Uterus (tissue), 3 donors: ENCODE measurements at regions not wholly inside any gene's neighbourhood (a gene's known extent, or its start where the extent isn't known, plus 50 kb on each side); places are given as distances from the start of the nearest gene placed in this dataset.

ENCODE experiments used
- DNase-seq, 2 donors: peaks; one replicate each; pipeline ENCODE4 v3.0.0-alpha.2; 2019 to 2020
- H3K27ac ChIP-seq, 2 donors: fragments of 200-600 bp; sonication (generic); 1 replicate in 1 of 2; 2 replicates in 1 of 2; pipeline ENCODE4 v1.5.1; 2016 to 2018
- H3K27me3 ChIP-seq, 2 donors: fragments of 200-600 bp; sonication (generic); one replicate each; pipeline ENCODE4 v1.5.1; 2018 to 2019; ENCODE audit warnings: control low read depth in 1 of 2
- H3K36me3 ChIP-seq, 2 donors: fragments of 200-600 bp; sonication (generic); one replicate each; pipeline ENCODE4 v1.5.1; 2019; ENCODE audit warnings: control low read depth in 1 of 2
- H3K4me1 ChIP-seq, 2 donors: fragments of 200-600 bp; sonication (generic); one replicate each; pipeline ENCODE4 v1.5.1; 2018 to 2019; ENCODE audit warnings: control low read depth in 1 of 2
- H3K4me3 ChIP-seq, 2 donors: fragments of 200-600 bp; sonication (generic); 1 replicate in 1 of 2; 2 replicates in 1 of 2; pipeline ENCODE4 v1.5.1; 2018 to 2019; ENCODE audit warnings: mild to moderate bottlenecking in 1 of 2
- H3K9me3 ChIP-seq, 2 donors: fragments of 200-600 bp; sonication (generic); one replicate each; pipeline ENCODE4 v1.5.1; 2019; ENCODE audit warnings: control low read depth in 1 of 2
- CTCF ChIP-seq, 4 experiments: fragments of 200-600 bp in 2 of 4; fragments of 450-650 bp in 2 of 4; sonication (generic) in 2 of 4; IDR thresholded peaks; one replicate each; pipeline ENCODE4 v1.5.1; 2016 to 2019; ENCODE audit warnings: antibody characterized with exemption in 4 of 4, mild to moderate bottlenecking in 2 of 4, moderate library complexity in 1 of 4
- POLR2A ChIP-seq, 2 donors: fragments of 450-650 bp; IDR thresholded peaks; one replicate each; pipeline ENCODE4 v1.6.1; 2016; ENCODE audit warnings: antibody characterized with exemption in 2 of 2, mild to moderate bottlenecking in 1 of 2, moderate library complexity in 1 of 2
- intact Hi-C: fragments of 100-400 bp; cut with DNase I; formaldehyde crosslinking; loops from one replicate; pipeline ENCODE4 v1.15.1; 2023; ENCODE audit warnings: low total_unique reads
- donor health status: DM: yes; HTN: yes; CAD: no.

- intact Hi-C loops, result no loop called here
- no peaks in the 10 kb centered on the region for H3K4me1 ChIP-seq
- H3K27me3 ChIP-seq, result no peaks in the 10 kb centered on the region
- TF ChIP-seq POLR2A (IDR thresholded peaks at IDR 0.05), result no peak
- no peak for TF ChIP-seq CTCF (IDR thresholded peaks at IDR 0.05)
- H3K36me3 ChIP-seq, result no peaks in the 10 kb centered on the region
- no peak overlapping the region for H3K4me3 ChIP-seq
- no peaks in the 10 kb centered on the region for H3K9me3 ChIP-seq
- H3K27ac ChIP-seq, result no peak overlapping the region
- DNase-seq, result no peak
Observed at GRCh38 chr3:162193148-162194095, 696.8 kb downstream of the OTOL1 start.

DNA sequence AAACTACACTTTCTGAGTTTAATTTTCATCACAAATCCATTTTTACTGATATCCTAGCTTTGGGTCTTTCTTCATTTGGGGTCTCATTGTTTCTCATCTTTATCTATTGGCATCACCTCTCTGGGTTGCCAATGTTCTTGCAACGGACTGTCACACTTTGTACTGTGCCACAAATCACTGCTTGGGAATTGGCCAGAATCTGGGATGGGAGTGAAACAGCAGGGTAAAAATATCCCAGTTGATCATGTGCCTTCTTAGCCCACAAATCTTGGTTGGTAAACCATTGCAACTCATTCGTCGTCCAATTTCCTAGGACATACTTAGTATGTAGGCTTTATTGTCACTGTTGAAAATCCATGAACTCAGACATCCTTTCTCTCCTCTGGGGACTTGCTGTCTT, 698.5 kb downstream of the OTOL1 start:
- H3K4me1 ChIP-seq, result no peaks in the 10 kb centered on the region
- no peaks in the 10 kb centered on the region for H3K9me3 ChIP-seq
- no peak overlapping the region for H3K4me3 ChIP-seq
- intact Hi-C loops, result no loop called here
- H3K27ac ChIP-seq, result no peak overlapping the region
- TF ChIP-seq POLR2A (IDR thresholded peaks at IDR 0.05) (no peak), CTCF (IDR thresholded peaks at IDR 0.05) (no peak)
- no peaks in the 10 kb centered on the region for H3K27me3 ChIP-seq
- DNase-seq, result no peak
- H3K36me3 ChIP-seq, result no peaks in the 10 kb centered on the region

DNA sequence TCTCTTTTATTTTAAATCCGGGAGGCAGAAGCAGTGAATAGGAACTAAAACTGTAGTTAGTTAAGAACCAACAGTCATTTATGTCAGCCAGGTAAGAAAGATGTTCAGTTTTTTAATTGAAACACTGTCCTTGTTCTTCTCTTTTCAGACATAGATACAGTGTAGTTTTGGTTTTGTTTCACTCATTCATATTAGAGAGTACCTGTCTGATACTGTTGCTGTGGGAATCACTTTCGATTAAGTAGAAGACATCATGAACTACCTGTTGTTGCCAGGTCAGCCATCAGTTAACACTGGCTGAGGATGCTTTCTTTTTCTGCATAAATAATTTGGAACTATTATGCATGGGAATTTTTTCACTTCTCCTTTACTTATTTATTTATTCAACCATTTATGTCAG, 700.4 kb downstream of the OTOL1 start:
- no peak for DNase-seq
- no peak for TF ChIP-seq POLR2A (IDR thresholded peaks at IDR 0.05)
- TF ChIP-seq CTCF (IDR thresholded peaks at IDR 0.05), result no peak
- Histone ChIP-seq H3K27me3 (no peaks in the 10 kb centered on the region), H3K4me3 (no peak overlapping the region), H3K9me3 (no peaks in the 10 kb centered on the region), H3K4me1 (no peaks in the 10 kb centered on the region), H3K36me3 (no peaks in the 10 kb centered on the region), H3K27ac (no peak overlapping the region)
- intact Hi-C loops, result no loop called here

DNA sequence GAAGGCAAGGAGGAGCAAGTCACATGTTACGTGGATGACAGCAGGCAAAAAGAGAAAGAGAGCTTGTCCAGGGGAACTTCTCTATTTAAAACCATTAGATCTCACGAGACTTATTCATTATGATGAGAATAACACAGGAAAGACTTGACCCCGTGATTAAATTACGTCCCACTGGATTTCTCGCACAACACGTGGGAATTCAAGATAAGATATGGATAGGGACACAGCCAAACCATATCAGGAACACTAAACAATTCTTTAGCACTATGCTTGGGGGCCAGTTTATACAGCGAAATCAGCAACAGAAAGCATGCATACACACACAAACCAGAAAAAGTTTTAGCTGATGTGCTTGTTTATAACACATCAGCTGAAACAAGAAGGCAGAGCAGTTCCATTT, 704.2 kb downstream of the OTOL1 start:
- no peaks in the 10 kb centered on the region for H3K4me1 ChIP-seq
- TF ChIP-seq CTCF (IDR thresholded peaks at IDR 0.05), result no peak
- no peak for TF ChIP-seq POLR2A (IDR thresholded peaks at IDR 0.05)
- H3K4me3 ChIP-seq, result no peak overlapping the region
- no peaks in the 10 kb centered on the region for H3K36me3 ChIP-seq
- no peaks in the 10 kb centered on the region for H3K9me3 ChIP-seq
- H3K27ac ChIP-seq, result no peak overlapping the region
- intact Hi-C loops, result no loop called here
- no peak for DNase-seq
- H3K27me3 ChIP-seq, result no peaks in the 10 kb centered on the region

GRCh38 chr3:162206648-162207047, 710.0 kb downstream of the OTOL1 start:
- no peaks in the 10 kb centered on the region for H3K27me3 ChIP-seq
- H3K27ac ChIP-seq, result no peak overlapping the region
- intact Hi-C loops, result no loop called here
- DNase-seq, result no peak
- H3K36me3 ChIP-seq, result no peaks in the 10 kb centered on the region
- TF ChIP-seq POLR2A (IDR thresholded peaks at IDR 0.05), result no peak
- no peak for TF ChIP-seq CTCF (IDR thresholded peaks at IDR 0.05)
- no peak overlapping the region for H3K4me3 ChIP-seq
- no peaks in the 10 kb centered on the region for H3K4me1 ChIP-seq
- no peaks in the 10 kb centered on the region for H3K9me3 ChIP-seq
